SK-N-MC (cell line): ENCODE measurements at regions not wholly inside any gene's neighbourhood (a gene's known extent, or its start where the extent isn't known, plus 50 kb on each side); places are given as distances from the start of the nearest gene placed in this dataset.

Experiments
- EZH2 ChIP-seq: fragments of 200-600 bp; sonication (generic); IDR thresholded peaks from one replicate; pipeline ENCODE4 v1.6.1; 2017; ENCODE audit warnings: antibody characterized with exemption
- POLR2AphosphoS5 ChIP-seq: IDR thresholded peaks from 2 replicates; pipeline ENCODE4 v1.6.1; 2012; ENCODE audit warnings: mild to moderate bottlenecking, low read depth, low read length, borderline replicate concordance

DNA sequence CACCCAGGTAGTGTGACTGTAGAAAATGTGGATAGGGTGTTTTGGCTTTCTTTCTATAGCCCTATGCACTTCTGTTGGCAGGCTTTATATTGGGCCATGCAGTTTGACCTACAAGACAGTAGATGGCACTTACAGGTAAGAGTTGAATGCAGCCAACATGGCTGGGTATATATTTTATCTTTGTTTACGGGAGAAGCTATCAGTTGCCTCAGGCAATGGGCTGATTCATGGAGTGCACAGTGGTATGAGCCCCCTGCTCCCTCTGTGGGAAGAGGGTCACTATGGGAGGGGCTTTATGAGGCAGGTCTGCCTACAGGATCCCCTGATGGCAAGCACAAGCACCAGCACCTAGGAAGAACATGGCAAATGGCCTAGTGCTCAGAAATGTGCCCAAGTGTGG, 301.2 kb upstream of the CDIN1 start:
- TF ChIP-seq EZH2 (no peak), POLR2AphosphoS5 (no peak)
